A549 (cell line): ENCODE measurements at regions not wholly inside any gene's neighbourhood (a gene's known extent, or its start where the extent isn't known, plus 50 kb on each side); places are given as distances from the start of the nearest gene placed in this dataset.

Experiments used
- ATAC-seq, 2 experiments: fragments of 200-7000 bp in 1 of 2; fragments of >200 bp in 1 of 2; cut with Nextera tagmentation in 1 of 2; cut with Tn5 transposase in 1 of 2; 3 replicates each; pipeline versions ENCODE4 v1.8.0 to v1.9.1; 2018 to 2020; ENCODE audit warnings: mild to moderate bottlenecking in 1 of 2, moderate library complexity in 1 of 2
- CTCF ChIA-PET: fragments of 300-600 bp; sonication (Branson Sonifier 250); formaldehyde crosslinking; extraction: SDS; loops from one replicate; lab custom pipeline; 2021; ENCODE audit warnings: antibody characterized with exemption, inconsistent platforms; lab: Yijun Ruan, JAX
- POLR2A ChIA-PET: fragments of 350-600 bp; formaldehyde crosslinking; extraction: SDS; loops from one replicate; lab custom pipeline; 2021; ENCODE audit warnings: antibody characterized with exemption, inconsistent platforms; lab: Yijun Ruan, JAX
- DNase-seq, 2 experiments: peaks; one replicate each; pipeline versions ENCODE4 v3.0.0 to v3.0.0-alpha.2; 2011 to 2016; ENCODE audit warnings: low read depth in 1 of 2, low spot score in 1 of 2
- FAIRE-seq: peaks from 2 replicates; lab custom pipeline; 2011; peaks lifted over from hg19 to GRCh38; lab: Jason Lieb, UNC
- H3K27ac ChIP-seq, 2 experiments: fragments of >200 bp; sonication (Bioruptor Twin); formaldehyde crosslinking; 3 replicates each; pipeline ENCODE4 v1.5.1; 2016 to 2017
- H3K4me1 ChIP-seq: fragments of >200 bp; sonication (Bioruptor Twin); formaldehyde crosslinking; 3 replicates; pipeline ENCODE4 v1.6.1; 2016
- H3K4me2 ChIP-seq: fragments of >200 bp; sonication (Bioruptor Twin); formaldehyde crosslinking; 3 replicates; pipeline ENCODE4 v1.6.1; 2016
- H3K4me3 ChIP-seq: fragments of >200 bp; sonication (Bioruptor Twin); formaldehyde crosslinking; 3 replicates; pipeline ENCODE4 v1.5.1; 2016
- H3K9me3 ChIP-seq: fragments of >200 bp; sonication (Bioruptor Twin); formaldehyde crosslinking; 3 replicates; pipeline ENCODE4 v1.6.1; 2016
- BHLHE40 ChIP-seq: IDR thresholded peaks from 2 replicates; pipeline ENCODE4 v1.6.1; 2012; ENCODE audit warnings: low read depth, low read length, inconsistent platforms
- CBX2 ChIP-seq: fragments of 200-600 bp; sonication (generic); IDR thresholded peaks from 2 replicates; pipeline ENCODE4 v1.6.1; 2016; ENCODE audit warnings: low read depth, mild to moderate bottlenecking, borderline replicate concordance
- CEBPB ChIP-seq, 2 experiments: fragments of >200 bp in 1 of 2; sonication (Bioruptor Twin) in 1 of 2; formaldehyde crosslinking in 1 of 2; IDR thresholded peaks; 2 replicates each; pipeline ENCODE4 v1.6.1; 2012 to 2016
- CHD4 ChIP-seq: fragments of 200-600 bp; sonication (generic); IDR thresholded peaks from 2 replicates; pipeline ENCODE4 v1.6.1; 2016; ENCODE audit warnings: antibody characterized with exemption, mild to moderate bottlenecking, borderline replicate concordance
- CTCF ChIP-seq: fragments of >200 bp; sonication (Bioruptor Twin); formaldehyde crosslinking; IDR thresholded peaks from 3 replicates; pipeline ENCODE4 v1.5.1; 2016
- EHMT2 ChIP-seq: fragments of 200-600 bp; sonication (generic); IDR thresholded peaks from 2 replicates; pipeline ENCODE4 v1.6.1; 2016; ENCODE audit warnings: antibody characterized with exemption, low read depth, mild to moderate bottlenecking, moderate library complexity
- ELK1 ChIP-seq: fragments of 150-350 bp; IDR thresholded peaks from 2 replicates; pipeline ENCODE4 v1.6.1; 2014; ENCODE audit warnings: low read depth, mild to moderate bottlenecking, low read length
- FOSB ChIP-seq: fragments of 250-450 bp; sonication (Bioruptor Pico); IDR thresholded peaks from 2 replicates; pipeline ENCODE4 v1.5.0; 2020; ENCODE audit warnings: mild to moderate bottlenecking, moderate library complexity
- FOSL2 ChIP-seq, 2 experiments: fragments of 450-650 bp in 1 of 2; fragments of >200 bp in 1 of 2; sonication (Bioruptor Twin) in 1 of 2; formaldehyde crosslinking; IDR thresholded peaks; 2 replicates each; pipeline versions ENCODE4 v1.5.0 to v1.6.1; 2016 to 2020; ENCODE audit warnings: mild to moderate bottlenecking in 1 of 2, moderate library complexity in 1 of 2
- HDAC2 ChIP-seq: fragments of 200-600 bp; sonication (generic); IDR thresholded peaks from 2 replicates; pipeline ENCODE4 v1.6.1; 2016
- HMGXB4 ChIP-seq: fragments of 250-450 bp; sonication (Bioruptor Pico); IDR thresholded peaks from 2 replicates; pipeline ENCODE4 v1.5.0; 2021; ENCODE audit warnings: mild to moderate bottlenecking, moderate library complexity, borderline replicate concordance
- HOXA7 ChIP-seq: fragments of 250-450 bp; sonication (Bioruptor Pico); IDR thresholded peaks from 2 replicates; pipeline ENCODE4 v1.5.0; 2020; ENCODE audit warnings: mild to moderate bottlenecking, moderate library complexity
- HOXB13 ChIP-seq: fragments of 250-450 bp; sonication (Bioruptor Pico); IDR thresholded peaks from 2 replicates; pipeline ENCODE4 v1.5.0; 2020; ENCODE audit warnings: low read depth, mild to moderate bottlenecking, moderate library complexity
- KDM1A ChIP-seq: fragments of 200-600 bp; sonication (generic); IDR thresholded peaks from 2 replicates; pipeline ENCODE4 v1.6.1; 2016; ENCODE audit warnings: low read depth, mild to moderate bottlenecking
- KDM5A ChIP-seq: fragments of 200-600 bp; sonication (generic); IDR thresholded peaks from 2 replicates; pipeline ENCODE4 v1.6.1; 2016; ENCODE audit warnings: antibody characterized with exemption, mild to moderate bottlenecking
- MAFK ChIP-seq: fragments of 450-650 bp; IDR thresholded peaks from 2 replicates; pipeline ENCODE4 v1.6.1; 2014; ENCODE audit not compliant: partially characterized antibody
- MAX ChIP-seq: IDR thresholded peaks from 2 replicates; pipeline ENCODE4 v1.6.1; 2012
- MAZ ChIP-seq: fragments of 150-350 bp; IDR thresholded peaks from 2 replicates; pipeline ENCODE4 v1.6.1; 2014; ENCODE audit warnings: antibody characterized with exemption, low read depth, low read length, borderline replicate concordance
- NR3C1 ChIP-seq: fragments of >200 bp; sonication (Bioruptor Twin); formaldehyde crosslinking; IDR thresholded peaks from 3 replicates; pipeline ENCODE4 v1.6.1; 2017
- RAD21 ChIP-seq, 2 experiments: fragments of >200 bp in 1 of 2; sonication (Bioruptor Twin) in 1 of 2; formaldehyde crosslinking in 1 of 2; IDR thresholded peaks in 1 of 2; conservative IDR thresholded peaks in 1 of 2; 2 replicates in 1 of 2; 3 replicates in 1 of 2; pipeline ENCODE4 v1.6.1; 2012 to 2018; ENCODE audit warnings: inconsistent platforms in 1 of 2
- RARB ChIP-seq: fragments of 250-450 bp; sonication (Bioruptor Pico); IDR thresholded peaks from 2 replicates; pipeline ENCODE4 v1.8.0; 2021; ENCODE audit warnings: mild to moderate bottlenecking, moderate library complexity
- RNF2 ChIP-seq: fragments of 200-600 bp; sonication (generic); IDR thresholded peaks from 2 replicates; pipeline ENCODE4 v1.6.1; 2016; ENCODE audit warnings: low read depth, mild to moderate bottlenecking, antibody characterized with exemption, moderate library complexity, borderline replicate concordance
- ZC3H11A ChIP-seq: fragments of 450-650 bp; IDR thresholded peaks from 2 replicates; pipeline ENCODE4 v1.6.1; 2014; ENCODE audit warnings: antibody characterized with exemption, mild to moderate bottlenecking
- WGBS: methylation state at CpG from one replicate; pipeline ENCODE4 v1.1.6; 2017; ENCODE audit errors: missing lambda C conversion rate; 5-methylcytosine and 5-hydroxymethylcytosine counted together
- TF ChIP-seq, protein P1 (sequence below): fragments of >200 bp; sonication (Bioruptor Twin); formaldehyde crosslinking; IDR thresholded peaks from 2 replicates; pipeline ENCODE4 v1.6.1; 2016
- TF ChIP-seq, protein P2 (sequence below): fragments of >200 bp; sonication (Bioruptor Twin); formaldehyde crosslinking; IDR thresholded peaks from 3 replicates; pipeline ENCODE4 v1.6.1; 2016

DNA sequence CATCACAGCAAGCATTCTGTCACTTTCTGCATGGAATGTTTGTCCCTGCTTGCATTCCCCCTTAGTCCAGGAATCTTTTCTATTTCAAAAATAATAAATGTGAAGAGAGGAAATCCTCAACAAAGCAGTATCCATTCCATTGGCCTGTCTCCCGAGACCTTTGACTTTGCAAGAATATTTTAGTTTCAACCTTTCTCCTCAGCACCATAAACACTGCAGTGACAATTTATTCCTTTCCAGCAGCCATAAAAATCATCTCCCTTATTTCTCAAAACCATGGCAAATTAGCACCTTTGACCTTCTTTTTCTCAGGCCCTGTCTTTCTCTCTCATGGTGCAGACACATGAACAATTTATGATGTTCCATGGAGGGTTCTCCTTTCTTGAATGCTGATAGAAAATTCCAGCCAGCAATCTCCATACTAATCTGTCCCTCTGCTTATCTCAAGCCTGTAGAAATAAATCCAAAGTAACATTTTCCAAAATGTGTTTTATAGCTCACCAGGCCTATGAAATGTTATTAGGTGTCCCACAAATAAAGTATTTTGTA, 352.1 kb upstream of the CCL2 start (continued):
- TF ChIP-seq RAD21 (conservative IDR thresholded peaks at IDR 0.05 in 1 of 2, IDR thresholded peaks at IDR 0.05 in 1 of 2) = no peak

- DNase-seq (no peak), ATAC-seq (no peak)
- POLR2A ChIA-PET = no interaction called here
Measured at GRCh38 chr17:33904476-33904875, 350.6 kb upstream of the CCL2 start.

DNA sequence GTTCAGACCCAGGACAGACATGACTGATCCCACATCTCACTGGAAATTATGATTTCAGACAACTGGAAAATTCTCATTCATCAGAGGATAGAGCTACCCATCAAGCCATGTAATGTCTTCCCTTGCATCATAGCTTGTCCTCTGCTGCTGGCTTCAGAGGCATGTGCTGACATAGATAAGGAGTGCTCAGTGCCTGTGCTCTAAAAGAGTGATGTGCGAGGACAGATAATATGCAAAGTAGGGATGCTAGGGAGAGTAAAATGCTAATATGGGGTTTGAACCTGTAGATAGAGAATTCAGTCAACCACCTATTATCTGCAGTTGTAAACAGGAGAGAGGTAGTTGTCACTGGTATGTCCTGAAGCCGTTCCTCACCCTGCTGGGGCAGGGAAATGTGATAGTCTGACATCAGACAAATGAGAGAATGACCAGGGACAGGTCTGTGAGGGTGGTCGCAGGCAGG, 349.7 kb upstream of the CCL2 start:
- no peak overlapping the region for H3K4me3 ChIP-seq
- TF ChIP-seq MAZ (no peak), FOSL2 (IDR thresholded peaks at IDR 0.05) (no peak), FOSL2 (CRISPR knock-in tag; IDR thresholded peaks at IDR 0.05) (no peak), RARB (no peak), MAFK (no peak), CTCF (no peak), MAX (no peak), RNF2 (no peak), KDM5A (no peak), HDAC2 (no peak), HOXA7 (CRISPR knock-in tag) (no peak), CBX2 (no peak)
- H3K9me3 ChIP-seq = no peaks in the 10 kb centered on the region
- H3K4me2 ChIP-seq = no peak overlapping the region
- ChIA-PET CTCF (interaction anchor here (1.1 kb wide), 1 partner anchor 22 kb away, joined by 3 read pairs; no protein-coding TSS in a partner anchor), POLR2A (no interaction called here)
- no peak overlapping the region for H3K27ac ChIP-seq
- FAIRE-seq (no peak), DNase-seq (no peak), ATAC-seq (no peak)
- WGBS = 14% methylated on average over 3 of the region's 3 CpGs
- no peaks in the 10 kb centered on the region for H3K4me1 ChIP-seq

More at GRCh38 chr17:33904476-33904875, 350.6 kb upstream of the CCL2 start:
- Histone ChIP-seq H3K9me3 (no peaks in the 10 kb centered on the region), H3K27ac (no peak overlapping the region), H3K4me2 (no peak overlapping the region), H3K4me1 (no peaks in the 10 kb centered on the region), H3K4me3 (no peak overlapping the region)
- 9% methylated on average over 4 of the region's 4 CpGs for WGBS
- CTCF ChIA-PET = interaction anchor here (1.1 kb wide), 1 partner anchor 23 kb away, joined by 3 read pairs; no protein-coding TSS in a partner anchor
- TF ChIP-seq KDM1A = no peak
- TF ChIP-seq CHD4 = no peak
- no peak for TF ChIP-seq HOXB13 (CRISPR knock-in tag)
- no peak for TF ChIP-seq ZC3H11A
- TF ChIP-seq EHMT2 = no peak
- TF ChIP-seq, protein P1, sequence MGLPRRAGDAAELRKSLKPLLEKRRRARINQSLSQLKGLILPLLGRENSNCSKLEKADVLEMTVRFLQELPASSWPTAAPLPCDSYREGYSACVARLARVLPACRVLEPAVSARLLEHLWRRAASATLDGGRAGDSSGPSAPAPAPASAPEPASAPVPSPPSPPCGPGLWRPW = no peak
- no peak for TF ChIP-seq CEBPB (IDR thresholded peaks at IDR 0.05)
- TF ChIP-seq ELK1 = no peak
- no peak for TF ChIP-seq MAZ
- no peak for TF ChIP-seq BHLHE40
- no peak for TF ChIP-seq NR3C1
- TF ChIP-seq HDAC2 = no peak
- TF ChIP-seq HMGXB4 (CRISPR knock-in tag) = no peak
- TF ChIP-seq RNF2 = no peak
- no peak for TF ChIP-seq FOSL2 (IDR thresholded peaks at IDR 0.05)
- no peak for TF ChIP-seq FOSL2 (CRISPR knock-in tag; IDR thresholded peaks at IDR 0.05)
- no peak for TF ChIP-seq FOSB (CRISPR knock-in tag)
- TF ChIP-seq HOXA7 (CRISPR knock-in tag) = no peak
- TF ChIP-seq, protein P2, sequence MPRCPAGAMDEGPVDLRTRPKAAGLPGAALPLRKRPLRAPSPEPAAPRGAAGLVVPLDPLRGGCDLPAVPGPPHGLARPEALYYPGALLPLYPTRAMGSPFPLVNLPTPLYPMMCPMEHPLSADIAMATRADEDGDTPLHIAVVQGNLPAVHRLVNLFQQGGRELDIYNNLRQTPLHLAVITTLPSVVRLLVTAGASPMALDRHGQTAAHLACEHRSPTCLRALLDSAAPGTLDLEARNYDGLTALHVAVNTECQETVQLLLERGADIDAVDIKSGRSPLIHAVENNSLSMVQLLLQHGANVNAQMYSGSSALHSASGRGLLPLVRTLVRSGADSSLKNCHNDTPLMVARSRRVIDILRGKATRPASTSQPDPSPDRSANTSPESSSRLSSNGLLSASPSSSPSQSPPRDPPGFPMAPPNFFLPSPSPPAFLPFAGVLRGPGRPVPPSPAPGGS = no peak
- TF ChIP-seq, all 56 proteins: peak for 0
- FAIRE-seq = no peak
